GM06990 (cell line): ENCODE measurements at regions not wholly inside any gene's neighbourhood (a gene's known extent, or its start where the extent isn't known, plus 50 kb on each side); places are given as distances from the start of the nearest gene placed in this dataset.

Experiments
- DNase-seq: peaks from one replicate; pipeline ENCODE4 v3.0.0-alpha.2; 2011; ENCODE audit not compliant: insufficient read length; ENCODE audit errors: extremely low read depth
- H3K27me3 ChIP-seq: replicated peaks from 2 replicates; pipeline ENCODE4 v1.6.0; 2011; ENCODE audit warnings: low read length; ENCODE audit not compliant: control insufficient read depth, insufficient read depth
- H3K36me3 ChIP-seq: 2 replicates; pipeline ENCODE4 v1.5.1; 2011; ENCODE audit warnings: low read length; ENCODE audit not compliant: control insufficient read depth, insufficient read depth
- H3K4me3 ChIP-seq: replicated peaks from 2 replicates; pipeline ENCODE4 v1.5.1; 2011; ENCODE audit warnings: low read depth, mild to moderate bottlenecking, control low read depth, low read length
- CTCF ChIP-seq: IDR thresholded peaks from 2 replicates; pipeline ENCODE4 v1.5.1; 2011; ENCODE audit warnings: low read length, control low read depth, mild to moderate bottlenecking, inconsistent platforms; ENCODE audit not compliant: insufficient read depth, poor library complexity, severe bottlenecking

GRCh38 chr6:56764081-56764566 lies 121.4 kb upstream of the DST start:
- Histone ChIP-seq H3K27me3 (no peaks in the 10 kb centered on the region), H3K36me3 (no peaks in the 10 kb centered on the region), H3K4me3 (peak overlapping the region; percentile 20; the same call in 1 of the 2 replicates)
- TF ChIP-seq CTCF = peak; percentile 55
- no peak for DNase-seq

DNA sequence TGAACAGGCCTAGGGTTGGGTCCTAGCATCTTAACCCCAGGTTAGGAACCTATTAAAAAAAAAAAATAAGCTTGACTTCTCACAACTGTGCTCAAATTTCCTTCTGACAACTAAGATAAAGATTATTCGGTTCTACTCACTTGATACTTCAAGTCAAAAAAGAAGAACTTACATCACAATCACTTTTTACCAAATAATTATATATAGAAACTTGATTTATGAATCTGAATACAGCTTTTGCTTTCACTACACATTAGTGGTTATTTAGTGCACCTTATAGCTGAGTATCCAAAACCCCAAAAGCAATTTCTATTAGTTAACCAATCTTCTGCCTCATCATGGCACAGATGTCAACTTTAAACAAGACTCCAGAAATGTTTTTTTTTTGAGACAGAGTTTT lies 119.0 kb upstream of the DST start:
- Histone ChIP-seq H3K36me3 (no peaks in the 10 kb centered on the region), H3K27me3 (no peaks in the 10 kb centered on the region), H3K4me3 (no peak overlapping the region)
- TF ChIP-seq CTCF = no peak
- no peak for DNase-seq

DNA sequence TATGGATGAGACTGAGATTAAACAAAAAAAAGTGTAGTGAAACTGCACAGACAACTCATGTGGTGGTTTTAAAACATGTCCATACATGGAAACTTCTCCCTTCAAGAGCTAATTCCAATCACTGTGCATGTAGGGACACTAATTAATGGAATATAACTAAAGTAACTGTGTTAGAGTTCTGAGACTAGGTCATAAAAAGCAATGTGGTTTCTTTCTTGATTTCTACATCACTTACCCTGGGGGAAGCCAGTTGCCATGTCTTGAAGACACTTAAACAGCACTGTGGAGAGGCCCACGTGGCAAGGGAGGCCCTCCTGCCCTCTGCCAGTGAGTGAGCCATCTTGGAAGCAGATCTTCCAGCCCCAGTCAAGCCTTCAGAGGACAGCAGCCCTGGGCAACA lies 118.2 kb upstream of the DST start:
- no peak for DNase-seq
- Histone ChIP-seq H3K27me3 (no peaks in the 10 kb centered on the region), H3K4me3 (no peak overlapping the region), H3K36me3 (no peaks in the 10 kb centered on the region)
- no peak for TF ChIP-seq CTCF

- TF ChIP-seq CTCF = no peak
- H3K36me3 ChIP-seq = no peaks in the 10 kb centered on the region
- no peak for DNase-seq
- no peaks in the 10 kb centered on the region for H3K27me3 ChIP-seq
- no peak overlapping the region for H3K4me3 ChIP-seq
Observed at GRCh38 chr6:56759521-56759920, 116.8 kb upstream of the DST start.

- no peak for DNase-seq
Observed at GRCh38 chr6:56758553-56758952, 115.9 kb upstream of the DST start.

More at GRCh38 chr6:56758553-56758952, 115.9 kb upstream of the DST start:
- H3K36me3 ChIP-seq = no peaks in the 10 kb centered on the region
- H3K4me3 ChIP-seq = no peak overlapping the region
- TF ChIP-seq CTCF = no peak
- H3K27me3 ChIP-seq = no peaks in the 10 kb centered on the region
